Endothelial cell of umbilical vein (primary cell): ENCODE measurements at regions not wholly inside any gene's neighbourhood (a gene's known extent, or its start where the extent isn't known, plus 50 kb on each side); places are given as distances from the start of the nearest gene placed in this dataset.

ENCODE experiments used
- BruUV-seq: library from RNA; stranded (reverse); fragments of 400-500 nt; replicated peaks from 2 replicates; lab custom pipeline; 2021; lab: Mats Ljungman, UMichigan
- CTCF ChIA-PET: fragments of 300-600, 350-600 bp; sonication (Branson Sonifier 250); formaldehyde crosslinking; loops from one replicate; lab custom pipeline; 2021; ENCODE audit warnings: antibody characterized with exemption, inconsistent platforms; lab: Charles Lee
- POLR2A ChIA-PET: fragments of 300-600, 350-600 bp; sonication (Branson Sonifier 250); formaldehyde crosslinking; loops from one replicate; lab custom pipeline; 2021; ENCODE audit warnings: antibody characterized with exemption, inconsistent platforms; lab: Charles Lee
- DNase-seq: peaks from one replicate; pipeline ENCODE4 v3.0.0-alpha.2; 2011; ENCODE audit warnings: low read depth, low spot score
- FAIRE-seq: peaks from 2 replicates; lab custom pipeline; 2011; peaks lifted over from hg19 to GRCh38; lab: Jason Lieb, UNC
- H2AFZ ChIP-seq: 2 replicates; pipeline ENCODE4 v1.6.0; 2012; ENCODE audit warnings: low read depth, low read length, control low read depth, inconsistent platforms
- H3K27ac ChIP-seq: 2 replicates; pipeline ENCODE4 v1.5.1; 2011; ENCODE audit warnings: low read depth, mild to moderate bottlenecking, control low read depth, low read length, moderate library complexity; ENCODE audit not compliant: insufficient read depth
- H3K27me3 ChIP-seq, 2 experiments: 2 replicates each; pipeline versions ENCODE4 v1.6.0 to v1.6.1; 2011; ENCODE audit warnings: low read length in 2 of 2, mixed read lengths in 1 of 2; ENCODE audit not compliant: control insufficient read depth in 2 of 2, insufficient read depth in 2 of 2
- H3K36me3 ChIP-seq, 2 experiments: 2 replicates in 1 of 2; 3 replicates in 1 of 2; pipeline ENCODE4 v1.5.1; 2011; ENCODE audit warnings: low read length in 2 of 2, mild to moderate bottlenecking in 1 of 2, moderate library complexity in 1 of 2; ENCODE audit not compliant: control insufficient read depth in 2 of 2, insufficient read depth in 2 of 2; ENCODE audit errors: extremely low read depth in 1 of 2
- H3K4me1 ChIP-seq: 3 replicates; pipeline ENCODE4 v1.5.1; 2011; ENCODE audit warnings: mild to moderate bottlenecking, low read length; ENCODE audit not compliant: control insufficient read depth, insufficient read depth; ENCODE audit errors: extremely low read depth
- H3K4me2 ChIP-seq: 2 replicates; pipeline ENCODE4 v1.6.1; 2011; ENCODE audit warnings: low read length, control low read depth, mixed read lengths; ENCODE audit not compliant: insufficient read depth
- H3K4me3 ChIP-seq, 3 experiments: fragments of 200-600 bp in 1 of 3; sonication (generic), shearing (Covaris generic) in 1 of 3; replicated peaks in 1 of 3; 2 replicates each; pipeline ENCODE4 v1.5.1; 2011 to 2016; ENCODE audit warnings: control low read depth in 3 of 3, low read length in 3 of 3, mild to moderate bottlenecking in 2 of 3, inconsistent platforms in 1 of 3, low read depth in 1 of 3, moderate library complexity in 1 of 3; ENCODE audit not compliant: insufficient read depth in 1 of 3
- H3K79me2 ChIP-seq: 2 replicates; pipeline ENCODE4 v1.6.0; 2012; ENCODE audit warnings: low read length, inconsistent platforms; ENCODE audit not compliant: control insufficient read depth, insufficient read depth
- H3K9ac ChIP-seq: replicated peaks from 2 replicates; pipeline ENCODE3; 2011; ENCODE audit warnings: low read length, control low read depth; ENCODE audit not compliant: insufficient read depth; ENCODE audit errors: extremely low read depth
- H3K9me1 ChIP-seq: replicated peaks from 3 replicates; pipeline ENCODE4 v1.6.0; 2011; ENCODE audit warnings: mild to moderate bottlenecking, low read length; ENCODE audit not compliant: control insufficient read depth, insufficient read depth; ENCODE audit errors: extremely low read depth
- H3K9me3 ChIP-seq: replicated peaks from 2 replicates; pipeline ENCODE4 v1.5.1; 2012; ENCODE audit warnings: low read length, inconsistent platforms; ENCODE audit not compliant: control insufficient read depth, insufficient read depth
- H4K20me1 ChIP-seq: replicated peaks from 2 replicates; pipeline ENCODE3; 2011; ENCODE audit warnings: mild to moderate bottlenecking, low read length; ENCODE audit not compliant: control insufficient read depth, insufficient read depth; ENCODE audit errors: extremely low read depth
- CTCF ChIP-seq, 2 donors: IDR thresholded peaks; 1 replicate in 1 of 2; 2 replicates in 1 of 2; pipeline ENCODE4 v1.5.1; 2011; ENCODE audit warnings: low read length in 2 of 2, mild to moderate bottlenecking in 2 of 2, moderate library complexity in 2 of 2, control low read depth in 1 of 2, inconsistent platforms in 1 of 2, low read depth in 1 of 2; ENCODE audit not compliant: insufficient read depth in 1 of 2; ENCODE audit errors: extremely low read depth in 1 of 2
- EZH2 ChIP-seq: IDR thresholded peaks from 2 replicates; pipeline ENCODE4 v1.6.1; 2012; ENCODE audit warnings: borderline replicate concordance, low read depth, mild to moderate bottlenecking, moderate library complexity, low read length, inconsistent platforms; ENCODE audit not compliant: severe bottlenecking
- FOS ChIP-seq: IDR thresholded peaks from 2 replicates; pipeline ENCODE4 v1.6.1; 2011; ENCODE audit warnings: mild to moderate bottlenecking, low read length, moderate library complexity, borderline replicate concordance; ENCODE audit not compliant: insufficient read depth
- GATA2 ChIP-seq: IDR thresholded peaks from 2 replicates; pipeline ENCODE4 v1.7.0; 2011; ENCODE audit warnings: low read depth, mild to moderate bottlenecking, moderate library complexity, mixed read lengths, low read length; ENCODE audit not compliant: insufficient read length, insufficient read depth
- JUN ChIP-seq: IDR thresholded peaks from 2 replicates; pipeline ENCODE4 v1.6.1; 2011; ENCODE audit warnings: borderline replicate concordance, low read depth; ENCODE audit not compliant: insufficient read length, insufficient read depth
- MYC ChIP-seq: IDR thresholded peaks from one replicate; pipeline ENCODE4 v1.6.1; 2011; ENCODE audit warnings: mild to moderate bottlenecking, low read depth, low read length
- POLR2A ChIP-seq: IDR thresholded peaks from 2 replicates; pipeline ENCODE4 v1.6.1; 2012; ENCODE audit warnings: low read depth, mild to moderate bottlenecking, control low read depth, low read length
- POLR2AphosphoS5 ChIP-seq: IDR thresholded peaks from 2 replicates; pipeline ENCODE4 v1.6.1; 2012; ENCODE audit warnings: low read depth, mild to moderate bottlenecking, control low read depth, low read length, moderate library complexity; ENCODE audit not compliant: insufficient read depth
- dilution Hi-C: fragments of 300-500 bp; cut with MboI; formaldehyde crosslinking; loops from one replicate; pipeline ENCODE4 v1.15.0; 2019; ENCODE audit warnings: low sequenced_read_pairs; ENCODE audit not compliant: extremely low pct_ligation_motif_present
- intact Hi-C: fragments of 100-400 bp; cut with micrococcal nuclease; formaldehyde crosslinking; loops from one replicate; pipeline ENCODE4 v1.10.0; 2022
- TF ChIP-seq, protein P1 (sequence below): IDR thresholded peaks from 2 replicates; pipeline ENCODE4 v1.6.1; 2011; ENCODE audit not compliant: insufficient read depth, insufficient read length

DNA sequence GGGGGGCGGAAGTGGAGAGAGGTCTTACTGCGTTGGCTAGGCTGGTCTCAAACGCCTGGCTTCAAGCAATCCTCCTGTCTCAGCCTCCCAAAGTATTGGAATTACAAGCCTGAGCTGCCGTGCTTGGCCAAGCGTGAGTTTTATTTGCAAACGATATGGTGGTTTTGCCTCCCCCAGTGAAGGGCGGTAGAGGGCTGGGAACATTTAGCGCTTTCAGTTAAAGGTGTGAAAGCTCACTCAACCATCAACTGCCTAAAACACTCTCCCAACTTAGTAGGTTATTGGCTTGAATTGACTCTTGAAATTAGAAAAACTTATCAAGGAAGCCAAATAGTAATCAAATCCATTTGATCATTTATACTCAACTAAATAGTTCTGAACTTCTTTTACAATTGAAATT lies 156.3 kb downstream of the ESM1 start:
- FAIRE-seq = no peak
- no TSS peak for BruUV-seq
- no peak for DNase-seq
- dilution Hi-C loops = no loop called here
- CTCF ChIA-PET = interaction anchor here (1.1 to 2.5 kb wide), 4 partner anchors 8 to 312 kb away, joined by 4 to 7 read pairs (median 5); partner anchors contain the start of gene SNX18
- Histone ChIP-seq H3K9me3 (no peaks in the 10 kb centered on the region), H3K36me3 (no peaks in the 10 kb centered on the region), H3K27me3 (no peaks in the 10 kb centered on the region), H3K4me1 (peaks cover 9% of the 10 kb centered on the region), H3K4me3 (no peak overlapping the region), H4K20me1 (no peaks in the 10 kb centered on the region), H3K9ac (no peak overlapping the region), H3K9me1 (no peaks in the 10 kb centered on the region), H3K79me2 (no peaks in the 10 kb centered on the region), H2AFZ (no peak overlapping the region), H3K27ac (no peak overlapping the region), H3K4me2 (no peak overlapping the region)
- POLR2A ChIA-PET = no interaction called here
- TF ChIP-seq JUN = no peak
- no peak for TF ChIP-seq CTCF (IDR thresholded peaks at IDR 0.05; ENCODE audit: extremely low read depth in 1 of 2, insufficient read depth in 1 of 2, low read depth in 1 of 2, low read length in 2 of 2)
- TF ChIP-seq, protein P1, sequence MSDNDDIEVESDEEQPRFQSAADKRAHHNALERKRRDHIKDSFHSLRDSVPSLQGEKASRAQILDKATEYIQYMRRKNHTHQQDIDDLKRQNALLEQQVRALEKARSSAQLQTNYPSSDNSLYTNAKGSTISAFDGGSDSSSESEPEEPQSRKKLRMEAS = no peak
- no peak for TF ChIP-seq POLR2A
- no peak for TF ChIP-seq EZH2
- no peak for TF ChIP-seq MYC
- no peak for TF ChIP-seq GATA2
- no peak for TF ChIP-seq FOS
- no peak for TF ChIP-seq POLR2AphosphoS5
- intact Hi-C loops = no loop called here
